Testis (tissue), 2 donors: ENCODE measurements at regions not wholly inside any gene's neighbourhood (a gene's known extent, or its start where the extent isn't known, plus 50 kb on each side); places are given as distances from the start of the nearest gene placed in this dataset.
A peak's percentile ranks its signal among the peaks of the same experiment; 100 is the strongest.

Experiments
- DNase-seq: peaks from one replicate; pipeline ENCODE4 v3.0.0-alpha.2; 2019
- H3K27ac ChIP-seq, 2 donors: fragments of 200-600 bp; sonication (generic); one replicate each; pipeline ENCODE4 v1.5.1; 2019
- H3K27me3 ChIP-seq: fragments of 200-600 bp; sonication (generic); one replicate; pipeline ENCODE4 v1.5.1; 2019
- H3K36me3 ChIP-seq: fragments of 200-600 bp; sonication (generic); one replicate; pipeline ENCODE4 v1.5.1; 2017; ENCODE audit warnings: low read depth; ENCODE audit errors: missing control alignments
- H3K4me1 ChIP-seq: fragments of 200-600 bp; sonication (generic); one replicate; pipeline ENCODE4 v1.5.1; 2019
- H3K4me3 ChIP-seq, 2 donors: fragments of 200-600 bp; sonication (generic); one replicate each; pipeline ENCODE4 v1.5.1; 2017 to 2019
- H3K9me3 ChIP-seq: fragments of 200-600 bp; sonication (generic); one replicate; pipeline ENCODE4 v1.5.1; 2017
- CTCF ChIP-seq, 3 experiments: fragments of 450-650 bp in 2 of 3; fragments of 200-600 bp in 1 of 3; sonication (generic) in 1 of 3; IDR thresholded peaks; one replicate each; pipeline ENCODE4 v1.5.1; 2016 to 2019; ENCODE audit warnings: antibody characterized with exemption in 3 of 3, mild to moderate bottlenecking in 2 of 3, moderate library complexity in 1 of 3
- POLR2A ChIP-seq: fragments of 450-650 bp; IDR thresholded peaks from one replicate; pipeline ENCODE4 v1.6.1; 2017; ENCODE audit warnings: antibody characterized with exemption, mild to moderate bottlenecking, moderate library complexity
- whole genome bisulfite sequencing, 2 donors: methylation state at CpG; one replicate each; pipeline ENCODE4 v1.1.5; 2018; 5-methylcytosine and 5-hydroxymethylcytosine counted together
- intact Hi-C: fragments of 100-400 bp; cut with DNase I; formaldehyde crosslinking; loops from one replicate; pipeline ENCODE4 v1.15.1; 2023; ENCODE audit warnings: low total_unique reads

DNA sequence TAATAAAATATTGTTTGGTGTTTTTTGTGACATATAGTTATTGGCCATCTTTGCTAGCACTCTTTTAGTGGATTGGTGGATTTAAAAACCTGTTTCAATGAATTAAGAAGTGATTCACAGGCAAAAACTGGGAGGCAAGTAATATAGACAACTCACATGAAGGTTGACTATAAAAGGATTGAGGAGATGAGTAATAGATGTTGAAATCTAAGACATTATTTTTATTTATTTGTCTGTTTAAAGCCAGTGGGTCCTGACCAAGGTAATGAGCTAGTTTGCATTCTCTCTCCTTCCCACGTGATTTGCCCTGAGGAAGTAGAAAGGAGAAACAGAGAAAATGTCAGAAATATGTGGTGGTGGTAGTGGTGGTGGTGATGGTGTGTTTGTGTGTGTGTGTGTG, 351.5 kb upstream of the ZP4 start:
- DNase-seq, result no peak
- intact Hi-C loops, result no loop called here
- WGBS, 2 donors, result 50 to 68% methylated on average over 1 of the region's 1 CpG
- Histone ChIP-seq H3K4me3 (no peak overlapping the region), H3K9me3 (no peaks in the 10 kb centered on the region), H3K36me3 (no peaks in the 10 kb centered on the region), H3K27ac (no peak overlapping the region), H3K4me1 (no peaks in the 10 kb centered on the region), H3K27me3 (no peaks in the 10 kb centered on the region)
- no peak for TF ChIP-seq CTCF (IDR thresholded peaks at IDR 0.05)
- no peak for TF ChIP-seq POLR2A

GRCh38 chr1:238241607-238242006, 350.9 kb upstream of the ZP4 start:
- WGBS, 2 donors, result 88% methylated on average over 3 of the region's 3 CpGs
- Histone ChIP-seq H3K36me3 (no peaks in the 10 kb centered on the region), H3K9me3 (no peaks in the 10 kb centered on the region), H3K27ac (no peak overlapping the region), H3K27me3 (no peaks in the 10 kb centered on the region), H3K4me3 (no peak overlapping the region), H3K4me1 (no peaks in the 10 kb centered on the region)
- intact Hi-C loops, result no loop called here
- no peak for TF ChIP-seq POLR2A
- no peak for TF ChIP-seq CTCF (IDR thresholded peaks at IDR 0.05)
- DNase-seq, result no peak

DNA sequence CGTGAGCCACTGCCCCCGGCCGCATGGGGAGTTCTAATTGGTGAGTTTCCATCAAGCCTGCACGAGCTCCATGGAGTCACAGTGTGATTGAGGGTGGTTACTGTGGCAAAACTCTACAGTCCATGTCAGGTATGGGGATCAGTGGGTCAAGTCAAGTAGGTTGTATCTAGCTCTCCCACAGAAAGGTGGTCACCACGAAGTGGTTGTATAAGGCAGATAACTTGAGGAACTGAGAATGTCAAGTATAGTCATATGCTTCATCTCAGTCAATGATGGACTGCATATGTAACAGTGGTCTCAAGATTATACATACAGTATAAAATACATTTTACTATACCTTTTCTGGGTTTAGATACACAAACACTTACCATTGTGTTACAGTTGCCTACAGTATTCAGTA, 348.6 kb upstream of the ZP4 start:
- Histone ChIP-seq H3K27me3 (no peaks in the 10 kb centered on the region), H3K27ac (no peak overlapping the region), H3K4me3 (peak overlapping the region in 1 of 2 donors; percentile 23), H3K9me3 (no peaks in the 10 kb centered on the region), H3K36me3 (no peaks in the 10 kb centered on the region), H3K4me1 (no peaks in the 10 kb centered on the region)
- no peak for TF ChIP-seq POLR2A
- TF ChIP-seq CTCF (IDR thresholded peaks at IDR 0.05), result no peak
- intact Hi-C loops, result no loop called here
- no peak for DNase-seq
- WGBS, 2 donors, result 74 to 80% methylated on average over 5 of the region's 5 CpGs

GRCh38 chr1:238233966-238234365, 343.2 kb upstream of the ZP4 start:
- Histone ChIP-seq H3K27ac (no peak overlapping the region), H3K36me3 (no peaks in the 10 kb centered on the region), H3K9me3 (no peaks in the 10 kb centered on the region), H3K4me3 (no peak overlapping the region), H3K27me3 (no peaks in the 10 kb centered on the region), H3K4me1 (no peaks in the 10 kb centered on the region)
- no peak for TF ChIP-seq POLR2A
- TF ChIP-seq CTCF (IDR thresholded peaks at IDR 0.05), result no peak
- intact Hi-C loops, result no loop called here
- 43 to 51% methylated on average over 4 of the region's 4 CpGs for WGBS, 2 donors
- no peak for DNase-seq

- H3K4me1 ChIP-seq, result no peaks in the 10 kb centered on the region
- intact Hi-C loops, result no loop called here
- no peaks in the 10 kb centered on the region for H3K27me3 ChIP-seq
- no peak for DNase-seq
- TF ChIP-seq POLR2A (no peak), CTCF (IDR thresholded peaks at IDR 0.05) (no peak)
- H3K36me3 ChIP-seq, result no peaks in the 10 kb centered on the region
- no peak overlapping the region for H3K27ac ChIP-seq
- no peaks in the 10 kb centered on the region for H3K9me3 ChIP-seq
- 36 to 60% methylated on average over 3 of the region's 3 CpGs for WGBS, 2 donors
- H3K4me3 ChIP-seq, result no peak overlapping the region
These were observed 341.5 kb upstream of the ZP4 start for GRCh38 chr1:238232084-238232710.
